ENCODE measurements at regions not wholly inside any gene's neighbourhood (a gene's known extent, or its start where the extent isn't known, plus 50 kb on each side); places are given as distances from the start of the nearest gene placed in this dataset.
"Not testable (repeated sequence)": the region's sequence is repeated elsewhere in the genome, so short reads cannot be mapped to it uniquely, and the experiment has no call there.

DNA sequence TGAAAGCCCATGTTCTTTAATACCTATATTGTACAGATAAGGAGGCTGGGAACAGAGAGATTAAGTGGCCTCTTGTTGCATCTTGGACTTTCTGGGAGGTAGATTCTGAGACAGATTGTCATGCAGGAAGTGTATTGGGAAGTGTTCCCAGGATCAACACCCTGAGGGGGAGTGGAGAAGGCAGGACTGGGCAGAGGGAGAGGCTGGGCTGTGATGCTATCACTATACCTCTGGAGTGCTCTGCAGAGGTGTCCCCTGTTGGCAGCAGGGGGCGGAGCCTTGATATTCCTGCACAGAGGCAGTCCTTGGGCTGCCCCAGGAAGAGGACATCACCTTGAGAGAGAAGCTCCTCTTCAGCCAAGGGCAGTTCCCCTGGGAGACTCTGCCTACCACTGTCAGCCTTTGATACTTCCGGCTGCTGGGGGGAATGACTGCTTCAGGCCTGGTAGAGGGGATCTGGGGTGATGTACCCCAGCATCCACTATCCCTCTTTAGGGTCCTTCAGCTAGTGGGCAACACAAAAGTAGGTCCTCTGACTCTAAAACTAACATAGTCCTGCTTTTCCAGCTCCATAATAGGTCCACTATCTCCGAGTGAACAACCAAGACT lies 97.4 kb upstream of the RNU6-1 start:
- no peaks in the 10 kb centered on the region for H3K9me3 ChIP-seq (ENCODE audit: control insufficient read depth, low read length)
- 89% methylated on average over 3 of the region's 3 CpGs for WGBS
- no peak overlapping the region for H3K27ac ChIP-seq (ENCODE audit: low read length)
- DNase-seq: no peak
- H3K27me3 ChIP-seq (ENCODE audit: control insufficient read depth, insufficient read depth): no peaks in the 10 kb centered on the region
- H3K4me1 ChIP-seq (ENCODE audit: control insufficient read depth, insufficient read depth, low read length): no peaks in the 10 kb centered on the region
- H3K4me3 ChIP-seq (ENCODE audit: low read length): no peak overlapping the region
- peak; percentile 32 to 51 for ATAC-seq
- intact Hi-C loops (cut with DNase I): no loop called here

DNA sequence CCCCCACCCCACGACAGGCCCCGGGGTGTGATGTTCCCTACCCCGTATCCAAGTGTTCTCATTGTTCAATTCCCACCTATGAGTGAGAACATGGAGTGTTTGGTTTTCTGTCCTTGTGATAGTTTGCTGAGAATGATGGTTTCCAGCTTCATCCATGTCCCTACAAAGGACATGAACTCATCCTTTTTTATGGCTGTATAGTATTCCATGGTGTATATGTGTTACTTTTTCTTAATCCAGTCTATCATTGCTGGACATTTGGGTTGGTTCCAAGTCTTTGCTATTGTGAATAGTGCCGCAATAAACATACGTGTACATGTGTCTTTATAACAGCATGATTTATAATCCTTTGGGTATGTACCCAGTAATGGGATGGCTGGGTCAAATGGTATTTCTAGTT lies 99.3 kb upstream of the RNU6-1 start:
- WGBS: 95% methylated on average over 5 of the region's 5 CpGs
- H3K4me3 ChIP-seq (ENCODE audit: low read length); ATAC-seq; DNase-seq; H3K27me3 ChIP-seq (ENCODE audit: control insufficient read depth, insufficient read depth); intact Hi-C loops (cut with DNase I); H3K4me1 ChIP-seq (ENCODE audit: control insufficient read depth, insufficient read depth, low read length); H3K27ac ChIP-seq (ENCODE audit: low read length); H3K9me3 ChIP-seq (ENCODE audit: control insufficient read depth, low read length): not testable (repeated sequence)

- H3K4me1 ChIP-seq (ENCODE audit: control insufficient read depth, insufficient read depth, low read length); H3K9me3 ChIP-seq (ENCODE audit: control insufficient read depth, low read length); intact Hi-C loops (cut with DNase I); ATAC-seq; H3K4me3 ChIP-seq (ENCODE audit: low read length); DNase-seq; H3K27me3 ChIP-seq (ENCODE audit: control insufficient read depth, insufficient read depth); H3K27ac ChIP-seq (ENCODE audit: low read length): not testable (repeated sequence)
- WGBS: 75% methylated on average over 5 of the region's 5 CpGs
Measured at GRCh38 chr15:67939588-67940323, 99.9 kb upstream of the RNU6-1 start.

DNA sequence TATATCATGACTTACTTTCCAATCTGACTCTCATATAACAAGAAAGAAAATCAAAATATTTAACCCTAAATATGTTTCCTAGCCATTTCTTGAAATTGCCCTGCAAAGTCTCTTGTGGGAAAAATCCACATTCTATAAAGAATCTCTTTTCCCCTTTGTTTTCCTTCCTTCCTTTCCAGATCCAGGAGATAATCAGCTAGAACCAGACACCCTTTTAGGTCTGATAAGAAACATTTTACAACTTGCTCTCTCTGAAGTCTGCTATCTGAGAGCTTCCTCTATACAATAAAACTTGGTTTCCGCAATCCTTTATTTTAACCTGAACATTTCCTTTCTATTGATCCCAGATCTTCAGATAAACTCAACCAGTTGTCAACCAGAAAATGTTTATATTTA lies 100.5 kb upstream of the RNU6-1 start:
- Histone ChIP-seq H3K27me3 (ENCODE audit: control insufficient read depth, insufficient read depth) (no peaks in the 10 kb centered on the region), H3K9me3 (ENCODE audit: control insufficient read depth, low read length) (no peaks in the 10 kb centered on the region), H3K4me3 (ENCODE audit: low read length) (no peak overlapping the region), H3K4me1 (ENCODE audit: control insufficient read depth, insufficient read depth, low read length) (peaks cover 4% of the 10 kb centered on the region), H3K27ac (ENCODE audit: low read length) (no peak overlapping the region)
- intact Hi-C loops (cut with DNase I): no loop called here
- ATAC-seq: no peak
- DNase-seq: no peak
- 95% methylated on average over 1 of the region's 1 CpG for WGBS

- 65% methylated on average over 3 of the region's 3 CpGs for WGBS
Measured at GRCh38 chr15:67941648-67942310, 101.9 kb upstream of the RNU6-1 start.

DNA sequence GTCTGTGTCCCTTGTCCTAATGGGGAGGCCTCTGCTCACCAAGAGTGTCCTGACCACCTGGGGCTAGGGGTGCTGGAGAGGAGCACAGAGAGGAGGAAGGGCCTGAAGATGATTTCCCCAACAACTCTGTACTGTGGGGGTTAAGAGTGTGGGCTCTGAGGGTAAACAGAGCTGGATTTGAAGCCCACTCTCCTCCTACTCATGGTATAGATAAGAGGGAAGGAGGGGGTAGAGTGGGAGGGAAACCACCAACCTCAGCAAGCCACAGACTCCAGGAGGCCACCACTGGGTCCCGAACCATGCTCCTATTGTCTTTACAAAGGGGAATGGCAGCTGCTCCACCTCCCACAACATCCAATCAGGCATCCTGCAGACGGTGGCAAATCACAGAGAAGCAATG lies 103.6 kb upstream of the RNU6-1 start:
- peaks cover 11% of the 10 kb centered on the region for H3K4me1 ChIP-seq (ENCODE audit: control insufficient read depth, insufficient read depth, low read length)
- no peaks in the 10 kb centered on the region for H3K9me3 ChIP-seq (ENCODE audit: control insufficient read depth, low read length)
- WGBS: 87% methylated on average over 2 of the region's 2 CpGs
- H3K27me3 ChIP-seq (ENCODE audit: control insufficient read depth, insufficient read depth): no peaks in the 10 kb centered on the region
- H3K4me3 ChIP-seq (ENCODE audit: low read length): no peak overlapping the region
- ATAC-seq (no peak), DNase-seq (no peak)
- intact Hi-C loops (cut with DNase I): no loop called here
- H3K27ac ChIP-seq (ENCODE audit: low read length): peak overlapping the region; percentile 70

More at GRCh38 chr15:67941648-67942310, 101.9 kb upstream of the RNU6-1 start:
- no peaks in the 10 kb centered on the region for H3K27me3 ChIP-seq (ENCODE audit: control insufficient read depth, insufficient read depth)
- no peak overlapping the region for H3K4me3 ChIP-seq (ENCODE audit: low read length)
- DNase-seq: peak in 1 of 3 donors; percentile 38
- peaks cover 11% of the 10 kb centered on the region for H3K4me1 ChIP-seq (ENCODE audit: control insufficient read depth, insufficient read depth, low read length)
- no peak overlapping the region for H3K27ac ChIP-seq (ENCODE audit: low read length)
- intact Hi-C loops (cut with DNase I): no loop called here
- H3K9me3 ChIP-seq (ENCODE audit: control insufficient read depth, low read length): no peaks in the 10 kb centered on the region
- no peak for ATAC-seq

GRCh38 chr15:67944010-67944641 lies 104.3 kb upstream of the RNU6-1 start:
- Histone ChIP-seq H3K4me1 (ENCODE audit: control insufficient read depth, insufficient read depth, low read length) (peaks cover 11% of the 10 kb centered on the region), H3K4me3 (ENCODE audit: low read length) (no peak overlapping the region), H3K9me3 (ENCODE audit: control insufficient read depth, low read length) (no peaks in the 10 kb centered on the region), H3K27me3 (ENCODE audit: control insufficient read depth, insufficient read depth) (no peaks in the 10 kb centered on the region), H3K27ac (ENCODE audit: low read length) (peak overlapping the region; percentile 90)
- intact Hi-C loops (cut with DNase I): no loop called here
- ATAC-seq (peak; percentile 89 to 96), DNase-seq (peak; percentile 82 to 97 (median 89))
- WGBS: 54% methylated on average over 10 of the region's 10 CpGs

- DNase-seq (no peak), ATAC-seq (no peak)
- H3K27ac ChIP-seq (ENCODE audit: low read length): no peak overlapping the region
- 64% methylated on average over 2 of the region's 2 CpGs for WGBS
- peaks cover 11% of the 10 kb centered on the region for H3K4me1 ChIP-seq (ENCODE audit: control insufficient read depth, insufficient read depth, low read length)
- intact Hi-C loops (cut with DNase I): no loop called here
- no peaks in the 10 kb centered on the region for H3K9me3 ChIP-seq (ENCODE audit: control insufficient read depth, low read length)
- H3K27me3 ChIP-seq (ENCODE audit: control insufficient read depth, insufficient read depth): no peaks in the 10 kb centered on the region
- H3K4me3 ChIP-seq (ENCODE audit: low read length): no peak overlapping the region
Measured at GRCh38 chr15:67945131-67945530, 105.3 kb upstream of the RNU6-1 start.

DNA sequence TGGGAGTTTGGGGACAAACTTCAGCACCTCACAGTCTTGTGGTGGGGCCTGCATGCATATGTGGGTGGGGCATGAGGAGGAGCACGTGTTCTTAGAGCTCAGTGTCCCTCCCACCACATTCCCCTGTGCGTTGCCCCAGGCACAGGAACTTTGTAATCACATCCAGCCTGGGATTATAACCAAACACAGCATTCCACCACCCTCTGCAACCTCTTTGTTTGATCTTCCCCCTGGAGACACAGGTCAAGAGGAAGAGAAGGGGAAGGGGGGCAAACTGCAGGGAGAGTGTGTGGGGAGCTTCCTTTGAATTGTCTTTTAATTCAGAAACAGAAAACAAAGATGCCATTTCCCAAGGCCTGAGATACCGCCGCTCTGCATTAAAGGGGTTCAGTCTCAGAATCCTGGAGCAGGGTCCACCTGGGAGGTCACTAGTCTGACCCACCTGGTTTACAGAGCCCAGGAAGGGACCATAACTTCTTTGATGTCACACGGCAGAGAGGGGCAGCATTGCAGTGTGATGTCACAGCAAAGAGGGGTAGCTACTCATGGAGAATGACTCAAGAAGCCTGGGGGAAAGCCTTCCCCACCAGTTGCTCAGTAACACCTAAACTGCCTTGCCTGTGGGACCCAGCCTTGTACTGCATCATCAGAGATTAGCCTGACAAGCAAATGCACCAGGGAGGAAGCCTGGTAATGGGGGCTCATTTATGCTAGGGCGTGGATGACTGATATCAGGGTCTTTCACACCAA lies 106.3 kb upstream of the RNU6-1 start:
- no peaks in the 10 kb centered on the region for H3K9me3 ChIP-seq (ENCODE audit: control insufficient read depth, low read length)
- no peak overlapping the region for H3K4me3 ChIP-seq (ENCODE audit: low read length)
- 43% methylated on average over 6 of the region's 6 CpGs for WGBS
- H3K27me3 ChIP-seq (ENCODE audit: control insufficient read depth, insufficient read depth): no peaks in the 10 kb centered on the region
- H3K4me1 ChIP-seq (ENCODE audit: control insufficient read depth, insufficient read depth, low read length): peaks cover 11% of the 10 kb centered on the region
- ATAC-seq: peak; percentile 66 to 78
- peak overlapping the region; percentile 6 for H3K27ac ChIP-seq (ENCODE audit: low read length)
- peak in 2 of 3 donors; percentile 32 to 78 for DNase-seq
- intact Hi-C loops (cut with DNase I): no loop called here

DNA sequence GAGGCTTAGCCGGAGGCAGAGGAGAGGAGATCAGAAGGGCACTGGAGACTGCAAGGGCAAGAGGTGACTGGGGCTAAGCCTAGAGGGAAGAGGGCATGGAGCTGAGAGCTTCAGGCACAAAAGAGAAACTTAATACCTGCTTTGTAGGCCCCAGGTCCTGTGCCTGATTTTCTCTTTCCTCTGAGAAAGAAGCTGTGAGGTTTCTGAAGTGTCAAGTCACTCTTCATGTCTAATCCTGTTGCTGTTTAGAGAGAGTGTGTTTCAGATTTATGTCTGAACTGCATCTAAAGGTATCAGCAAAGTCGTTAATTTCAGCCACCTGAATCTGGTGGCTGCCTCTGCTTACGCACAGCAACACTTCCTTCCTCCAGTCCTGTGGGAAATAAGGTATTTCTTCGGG lies 106.9 kb upstream of the RNU6-1 start:
- Histone ChIP-seq H3K9me3 (ENCODE audit: control insufficient read depth, low read length) (no peaks in the 10 kb centered on the region), H3K27ac (ENCODE audit: low read length) (peak overlapping the region; percentile 6), H3K27me3 (ENCODE audit: control insufficient read depth, insufficient read depth) (no peaks in the 10 kb centered on the region), H3K4me1 (ENCODE audit: control insufficient read depth, insufficient read depth, low read length) (peaks cover 11% of the 10 kb centered on the region), H3K4me3 (ENCODE audit: low read length) (no peak overlapping the region)
- DNase-seq: no peak
- no peak for ATAC-seq
- intact Hi-C loops (cut with DNase I): no loop called here
- WGBS: 49% methylated on average over 4 of the region's 4 CpGs

All from right cardiac atrium (tissue), 5 donors.